Stimulated activated CD4-positive, alpha-beta T cell treated with anti-CD3 and anti-CD28 coated beads, Interleukin-4, amount 100 ng/mL, for 24 hours (primary cell): ENCODE measurements at regions not wholly inside any gene's neighbourhood (a gene's known extent, or its start where the extent isn't known, plus 50 kb on each side); places are given as distances from the start of the nearest gene placed in this dataset.

ENCODE experiments used
- DNase-seq: peaks from one replicate; pipeline ENCODE4 v3.0.0-alpha.2; 2020

GRCh38 chr2:241943209-241943850, 73.8 kb downstream of the RTP5 start:
- DNase-seq: no peak

DNA sequence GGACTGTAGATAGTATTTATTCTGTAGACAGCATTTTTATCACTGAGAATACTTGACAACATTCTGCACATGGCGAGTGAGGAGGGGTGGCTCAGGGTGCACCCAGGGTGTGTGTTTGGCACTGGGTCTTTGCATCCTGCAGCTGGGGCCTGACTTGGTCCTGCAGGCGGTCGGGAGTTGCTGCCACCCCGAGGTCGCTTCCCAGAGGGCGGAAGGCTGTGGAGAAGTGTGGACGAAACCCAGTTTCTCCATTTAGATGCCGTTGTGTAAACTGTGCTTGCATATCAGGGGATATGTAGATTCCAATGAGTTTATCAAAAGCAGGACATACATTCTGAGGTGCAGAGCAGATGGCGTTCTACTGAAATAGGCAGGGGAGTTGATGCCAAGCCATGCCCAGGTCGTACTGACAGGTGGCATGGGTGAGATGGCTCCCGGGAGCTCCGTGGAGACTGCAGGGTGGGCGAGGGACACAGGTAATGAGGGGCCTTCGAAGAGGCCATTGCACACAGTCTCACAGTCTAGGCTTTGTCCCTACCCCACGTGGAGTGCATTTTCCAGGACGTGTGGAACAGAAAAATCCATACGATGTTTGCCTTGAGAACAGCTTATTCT, 74.5 kb downstream of the RTP5 start:
- no peak for DNase-seq

DNA sequence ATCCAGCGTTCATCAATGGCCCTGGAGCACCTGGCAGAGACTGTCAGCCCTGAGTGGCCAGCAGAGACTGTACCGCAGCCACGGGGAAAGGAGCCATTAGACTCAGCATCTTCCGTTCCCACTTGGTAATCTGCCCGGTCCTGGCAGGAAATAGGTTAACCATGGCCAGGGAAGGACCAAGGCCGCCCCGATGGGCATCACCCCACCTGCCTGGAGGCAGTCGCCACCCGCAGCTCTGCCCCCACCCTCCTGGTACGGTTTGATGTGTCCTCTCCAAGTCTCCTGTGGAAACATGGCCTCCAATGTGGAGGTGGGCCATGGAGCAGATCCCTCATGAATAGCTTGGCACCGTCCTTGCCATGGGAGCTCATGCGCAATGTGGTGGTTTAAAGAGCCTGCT, 75.3 kb downstream of the RTP5 start:
- DNase-seq: no peak

- DNase-seq: no peak
These were observed 75.8 kb downstream of the RTP5 start for GRCh38 chr2:241945311-241945710.

DNA sequence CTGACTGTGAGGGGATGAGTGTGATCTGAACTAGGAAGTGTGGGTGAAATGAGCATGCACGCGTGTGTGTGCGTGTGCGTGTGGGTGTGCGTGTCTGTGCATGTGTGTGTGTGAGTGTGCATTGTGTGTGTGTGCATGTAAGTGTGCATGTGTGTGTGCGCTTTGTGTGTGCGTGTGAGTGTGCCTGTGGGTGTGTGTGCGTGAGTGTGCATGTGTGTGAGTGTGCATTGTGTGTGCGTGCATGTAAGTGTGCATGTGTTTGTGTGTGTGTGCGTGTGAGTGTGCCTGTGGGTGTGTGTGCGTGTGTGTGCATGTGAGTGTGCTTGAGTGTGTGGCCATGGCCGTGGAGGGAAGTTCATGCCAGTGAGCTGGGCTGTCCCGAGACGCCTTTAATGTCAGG, 76.3 kb downstream of the RTP5 start:
- no peak for DNase-seq

DNA sequence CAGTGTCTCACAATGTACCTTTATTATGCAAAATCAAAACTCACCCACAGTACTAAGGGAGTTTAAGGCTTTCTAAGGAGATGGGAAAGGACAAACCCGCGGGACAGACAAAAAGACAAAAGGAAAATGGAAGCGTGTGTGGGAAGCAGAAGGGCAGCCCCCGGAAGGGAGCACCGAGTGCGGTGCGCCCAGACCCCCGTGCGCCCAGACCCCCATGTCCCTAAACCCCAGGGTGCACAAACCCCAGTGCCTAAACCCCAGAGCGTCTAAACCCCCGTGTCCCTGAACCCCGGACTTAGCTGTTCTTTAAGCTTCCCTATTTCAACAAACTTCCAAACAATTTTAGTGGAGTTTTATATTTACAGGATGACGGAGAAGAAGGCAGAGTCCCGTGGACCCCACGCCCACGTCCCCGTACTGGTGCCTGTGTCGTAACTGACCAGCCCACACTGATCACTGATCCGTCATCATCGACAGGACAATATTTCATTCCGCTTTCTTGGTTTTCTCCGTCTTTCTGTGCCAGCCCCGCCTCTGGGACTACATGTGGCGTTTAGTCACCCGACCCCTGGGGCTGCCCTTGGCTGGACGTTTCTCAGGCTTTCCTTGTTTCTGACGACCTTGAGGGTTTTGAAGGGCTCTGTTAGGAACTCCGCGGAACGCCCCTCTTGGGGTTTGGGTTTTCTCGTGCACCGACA, 76.9 kb downstream of the RTP5 start:
- no peak for DNase-seq

DNA sequence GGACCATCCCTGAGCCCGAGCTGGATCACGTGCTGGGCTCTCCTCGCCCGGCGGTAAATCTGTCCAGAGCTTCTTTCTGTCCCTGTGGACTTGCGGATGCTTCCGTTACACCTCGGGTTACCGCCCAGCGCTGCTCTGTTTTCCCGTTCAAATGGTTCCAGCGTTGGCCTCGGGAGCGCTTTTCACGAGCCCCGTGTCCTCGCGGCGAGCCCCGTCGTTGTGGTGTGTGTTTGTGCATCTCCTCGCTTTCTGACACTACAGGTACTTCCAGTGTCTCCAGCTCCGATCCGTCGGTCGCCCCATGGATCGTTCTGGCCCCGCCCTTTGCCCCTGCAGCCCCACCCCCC, 77.4 kb downstream of the RTP5 start:
- DNase-seq: no peak

DNA sequence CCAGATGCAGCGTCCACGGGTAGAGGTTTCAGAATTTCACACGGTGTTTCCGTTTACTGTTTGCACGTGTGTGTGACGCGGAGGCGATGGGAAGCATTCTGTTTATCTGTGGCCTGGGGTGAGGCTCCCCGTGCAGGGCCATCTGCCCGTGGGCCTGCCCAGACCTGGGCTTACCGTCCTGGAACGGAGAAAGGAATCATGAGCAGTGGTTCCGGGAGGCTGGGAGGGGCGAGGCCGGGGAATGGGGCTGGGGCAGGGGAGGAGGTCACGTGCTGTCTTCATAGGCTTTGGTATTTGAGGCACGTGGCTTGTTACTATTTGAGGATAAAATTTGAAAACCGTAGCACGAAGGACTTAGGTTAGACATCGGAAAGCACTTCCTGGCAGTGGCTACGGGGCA, 77.9 kb downstream of the RTP5 start:
- no peak for DNase-seq

GRCh38 chr2:241947876-241948275, 78.3 kb downstream of the RTP5 start:
- no peak for DNase-seq

- DNase-seq: no peak
These were observed 78.9 kb downstream of the RTP5 start for GRCh38 chr2:241948299-241948897.

DNA sequence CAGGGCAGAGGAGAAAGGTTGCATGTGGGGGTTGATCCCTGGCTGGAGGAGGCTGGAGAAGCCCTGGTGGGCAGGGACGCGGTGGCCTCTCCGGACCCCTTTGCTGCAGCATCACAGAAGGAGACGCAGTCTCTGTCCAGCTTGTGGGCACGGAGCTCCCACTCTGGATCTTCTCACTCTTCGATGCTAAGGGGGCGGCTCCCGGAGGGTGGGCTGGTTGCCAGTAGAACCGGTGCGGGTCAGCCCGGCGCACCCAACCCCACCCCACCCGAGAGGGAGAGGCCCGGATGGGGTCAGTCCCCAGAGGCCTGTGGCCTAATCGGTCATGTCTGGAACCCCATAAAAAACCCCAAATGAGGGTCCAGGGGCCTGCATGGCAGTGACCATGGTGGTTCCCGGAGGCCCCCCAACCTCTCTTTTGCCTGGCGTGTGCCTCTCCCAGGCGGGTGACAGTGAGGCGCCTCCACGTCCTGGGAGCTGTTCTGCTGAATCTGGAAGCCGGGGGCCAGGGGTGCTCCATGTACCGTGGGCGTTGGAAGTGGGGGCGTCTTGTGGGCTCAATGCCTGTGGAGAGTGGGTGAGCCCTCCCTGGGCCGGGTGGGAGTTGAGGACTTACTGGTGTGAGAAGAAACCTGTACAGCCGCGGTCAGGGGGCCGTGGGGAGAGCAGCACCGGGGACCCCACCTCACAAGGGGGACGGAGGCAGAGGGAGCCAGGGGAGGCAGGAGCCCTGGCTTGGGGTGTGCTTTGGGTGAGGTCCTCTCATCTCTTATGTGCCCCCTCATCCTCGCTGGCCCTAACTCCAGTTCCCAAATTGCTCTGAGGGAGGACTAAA, 79.6 kb downstream of the RTP5 start:
- no peak for DNase-seq

GRCh38 chr2:241949736-241950412, 80.3 kb downstream of the RTP5 start:
- DNase-seq: no peak

DNA sequence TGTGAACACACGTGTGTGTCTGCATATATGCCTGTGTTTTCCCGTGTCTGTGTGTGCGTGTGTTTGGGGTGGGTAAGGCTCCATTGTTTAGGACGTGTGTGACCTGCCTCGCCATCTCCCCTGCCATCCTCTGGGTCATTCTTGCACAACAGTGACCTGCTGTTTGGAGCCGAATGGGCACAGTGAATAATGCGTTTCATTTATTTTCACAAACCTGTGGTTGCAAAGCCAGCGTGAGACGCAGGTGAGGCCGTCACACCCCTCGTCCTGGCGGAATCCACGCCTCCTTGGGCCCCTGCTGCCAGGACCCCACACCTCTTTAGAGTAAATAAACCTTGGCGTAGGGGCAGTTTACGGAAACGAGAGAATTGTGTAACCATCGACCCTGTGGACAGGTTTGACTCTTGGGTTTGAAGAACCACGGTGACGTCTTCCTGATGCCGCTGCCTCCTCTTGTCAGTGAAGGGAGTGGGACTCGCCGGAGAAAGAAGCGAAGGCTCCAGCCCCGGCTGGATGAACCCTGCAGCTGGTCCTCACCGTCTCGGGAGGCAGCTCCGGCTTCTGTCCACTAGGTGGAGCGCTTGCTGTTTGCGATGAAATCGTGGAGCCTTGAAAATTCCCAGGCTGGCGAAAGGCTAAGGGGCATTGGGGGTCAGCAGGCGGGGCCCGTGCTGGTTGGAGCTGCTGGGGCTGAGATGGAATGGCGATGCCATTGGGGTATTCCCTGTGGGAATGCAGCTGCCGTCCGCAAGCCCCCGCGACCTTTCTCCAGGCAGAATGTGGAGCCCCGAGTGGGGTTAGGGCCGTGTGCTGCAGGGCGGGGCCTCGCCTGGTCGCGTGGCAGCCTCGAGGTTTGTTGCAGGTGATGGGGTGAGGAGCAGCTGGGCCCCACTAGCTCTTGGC, 81.1 kb downstream of the RTP5 start:
- peak; percentile 74 for DNase-seq

DNA sequence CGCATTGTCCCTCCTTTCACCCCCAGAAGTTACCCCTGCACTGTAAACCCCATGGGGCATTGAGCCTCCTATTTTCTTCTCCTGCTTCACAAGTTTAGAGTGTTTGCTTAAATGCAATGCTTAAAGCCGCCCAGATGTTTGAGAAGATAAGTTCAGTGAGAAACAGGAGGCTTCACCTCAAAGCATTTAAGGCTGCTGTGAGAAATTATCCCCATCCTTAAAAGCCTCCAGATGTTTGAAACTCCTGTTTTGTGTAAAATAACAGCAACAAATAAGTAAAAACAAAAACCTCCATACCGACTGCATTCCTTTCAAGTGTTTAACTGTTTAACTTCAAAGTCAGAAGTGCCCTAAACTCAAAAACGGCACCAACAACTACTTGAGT, 81.8 kb downstream of the RTP5 start:
- no peak for DNase-seq

GRCh38 chr2:241951920-241952319, 82.4 kb downstream of the RTP5 start:
- DNase-seq: no peak

- DNase-seq: no peak
These were observed 83.3 kb downstream of the RTP5 start for GRCh38 chr2:241952816-241953215.

DNA sequence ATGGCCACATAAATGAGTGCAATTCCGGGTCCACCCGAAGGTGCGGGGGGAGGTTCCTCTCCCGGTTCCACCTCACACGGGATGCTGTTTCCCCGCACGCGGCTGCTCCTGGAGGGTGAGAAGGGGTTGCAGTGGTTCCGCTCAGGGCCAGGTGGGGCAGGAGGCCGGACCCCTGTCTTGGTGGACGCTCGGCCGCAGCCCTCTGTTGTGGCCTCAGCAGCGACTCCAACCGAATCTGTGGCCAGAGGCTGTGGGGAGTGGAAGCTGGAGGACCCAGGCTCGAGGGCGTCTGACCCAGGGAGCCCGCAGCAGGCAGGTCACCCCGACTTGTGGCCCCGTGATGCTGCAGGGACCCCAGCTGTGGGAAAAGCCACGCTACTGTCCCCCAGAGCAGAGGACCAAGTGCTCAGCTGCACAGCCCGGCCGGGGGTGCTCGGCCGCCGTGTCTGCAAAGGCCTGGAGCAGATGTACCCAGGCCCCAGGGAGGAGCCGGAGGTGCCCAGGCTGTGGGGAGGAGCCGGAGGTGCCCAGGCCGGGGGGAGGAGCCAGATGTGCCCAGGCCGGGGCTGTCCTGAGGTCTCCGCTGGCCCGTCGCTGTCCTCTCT, 83.9 kb downstream of the RTP5 start:
- no peak for DNase-seq

GRCh38 chr2:241956521-241957110, 87.1 kb downstream of the RTP5 start:
- DNase-seq: no peak

- DNase-seq: no peak
These were observed 87.7 kb downstream of the RTP5 start for GRCh38 chr2:241957276-241957675.

DNA sequence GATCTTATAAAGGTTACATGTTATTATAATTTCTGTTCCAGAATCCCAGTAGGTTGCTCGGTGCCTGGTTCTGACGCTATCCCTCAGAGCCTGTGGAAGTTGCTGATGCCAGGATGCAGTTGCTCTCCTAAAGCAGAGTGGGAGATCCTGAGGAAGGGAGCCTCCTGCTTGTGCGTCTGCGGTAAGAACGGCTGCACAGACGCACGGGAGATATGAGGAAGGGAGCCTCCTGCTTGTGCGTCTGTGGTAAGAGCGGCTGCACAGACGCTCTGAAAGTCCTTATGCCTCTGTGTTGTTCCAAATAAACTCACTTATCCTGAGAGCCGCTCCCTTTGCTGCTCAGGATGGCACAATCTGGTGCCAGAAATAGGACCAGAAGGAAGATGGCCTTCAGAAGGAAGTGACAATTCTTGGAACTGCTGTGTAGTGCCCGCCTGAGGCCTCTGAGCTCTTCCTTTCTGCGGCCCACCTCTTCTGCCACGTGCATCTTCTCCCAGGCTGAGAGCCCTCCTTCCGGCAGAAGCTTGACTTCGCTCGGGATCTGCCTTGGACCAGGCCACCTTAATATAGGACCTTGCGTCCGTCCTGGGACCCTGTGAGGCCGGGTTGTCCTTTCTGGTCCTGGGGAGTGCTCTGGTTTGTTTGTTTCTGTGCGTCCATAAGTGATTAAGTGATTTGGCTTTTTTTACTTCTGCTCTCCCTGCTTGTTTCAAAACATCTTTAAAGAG, 89.5 kb downstream of the RTP5 start:
- DNase-seq: no peak
